NCI-H82 treated with DMSO at 0.1 percent for 48 hours (cell line): ENCODE measurements at regions not wholly inside any gene's neighbourhood (a gene's known extent, or its start where the extent isn't known, plus 50 kb on each side); places are given as distances from the start of the nearest gene placed in this dataset.
"Not testable (repeated sequence)": the region's sequence is repeated elsewhere in the genome, so short reads cannot be mapped to it uniquely, and the experiment has no call there.

Source experiments
- DNase-seq: peaks from one replicate; lab custom pipeline; 2025; ENCODE audit not compliant: unreplicated experiment; lab: John Stamatoyannopoulos, UW

- DNase-seq, result no peak
These were observed 83.2 kb downstream of the MANEA start for GRCh38 chr6:95660544-95660943.

- DNase-seq, result no peak
These were observed 92.7 kb downstream of the MANEA start for GRCh38 chr6:95670011-95670463.

DNA sequence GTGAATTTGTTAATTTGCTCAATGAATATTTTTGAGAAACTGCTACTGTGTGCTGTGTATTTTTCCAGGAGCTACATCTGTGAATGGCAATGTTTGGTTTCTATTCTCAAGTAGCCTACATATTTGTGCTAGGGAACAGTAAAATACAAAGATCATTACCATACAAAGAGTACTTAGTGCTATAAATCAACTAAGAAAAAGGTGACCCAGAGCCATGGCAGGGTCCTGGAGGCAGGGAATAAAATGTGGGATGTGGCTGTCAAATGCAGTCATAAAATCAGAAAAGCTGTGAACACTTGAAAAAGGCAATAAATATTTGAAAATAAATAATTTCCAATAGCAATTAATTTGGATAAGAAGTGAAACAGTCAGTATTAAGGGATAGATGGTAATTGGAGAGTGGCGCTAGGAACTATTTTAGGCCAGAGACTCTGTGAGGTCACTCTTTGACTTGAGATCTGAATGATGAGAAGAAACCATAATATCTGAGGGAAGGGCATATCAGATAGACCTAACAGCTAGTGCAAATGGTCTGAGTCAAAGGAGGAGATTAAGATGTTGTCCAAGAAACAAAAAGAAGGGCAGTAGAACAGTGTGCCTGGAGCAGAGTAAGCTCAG is 98.8 kb downstream of the MANEA start:
- no peak for DNase-seq

DNA sequence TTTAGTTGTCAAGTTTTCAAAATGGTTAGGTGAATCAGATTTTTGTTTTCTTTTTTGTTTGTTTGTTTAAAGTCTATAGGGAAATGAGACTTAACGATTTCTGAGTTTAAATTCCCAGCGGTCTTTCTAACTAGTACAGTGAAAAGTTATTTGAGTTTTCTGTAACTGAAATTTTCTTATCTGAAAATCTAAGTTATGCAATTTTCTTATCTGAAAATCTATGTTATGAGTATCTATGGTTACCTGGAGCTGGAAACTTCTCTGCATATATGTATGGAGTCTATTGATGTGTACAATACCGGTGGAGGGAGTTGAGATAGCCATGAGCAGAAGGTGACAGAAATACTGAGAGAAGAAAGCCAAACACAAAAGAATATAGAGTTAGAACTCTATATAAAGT is 102.6 kb downstream of the MANEA start:
- DNase-seq, result no peak

DNA sequence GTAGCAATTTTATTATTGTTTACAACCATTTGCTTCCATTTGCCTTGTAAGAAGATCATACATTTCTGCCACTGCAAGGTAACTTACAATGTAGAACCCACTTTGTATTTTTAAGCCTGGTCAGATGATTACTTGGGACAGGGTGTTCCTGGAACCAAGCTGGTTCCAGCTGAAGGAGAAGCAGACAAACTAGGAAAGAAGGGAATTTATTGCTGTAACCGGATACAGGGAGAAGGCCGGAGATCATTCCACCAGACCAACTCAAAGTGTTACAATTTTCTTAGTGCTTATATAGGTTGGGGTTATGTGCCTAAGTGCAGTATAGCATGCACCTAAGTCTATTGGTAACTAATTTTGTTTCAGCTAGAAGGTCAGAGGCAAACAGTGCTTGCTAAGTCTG is 104.4 kb downstream of the MANEA start:
- DNase-seq, result no peak

- DNase-seq, result no peak
These were observed 105.1 kb downstream of the MANEA start for GRCh38 chr6:95682476-95682875.

DNA sequence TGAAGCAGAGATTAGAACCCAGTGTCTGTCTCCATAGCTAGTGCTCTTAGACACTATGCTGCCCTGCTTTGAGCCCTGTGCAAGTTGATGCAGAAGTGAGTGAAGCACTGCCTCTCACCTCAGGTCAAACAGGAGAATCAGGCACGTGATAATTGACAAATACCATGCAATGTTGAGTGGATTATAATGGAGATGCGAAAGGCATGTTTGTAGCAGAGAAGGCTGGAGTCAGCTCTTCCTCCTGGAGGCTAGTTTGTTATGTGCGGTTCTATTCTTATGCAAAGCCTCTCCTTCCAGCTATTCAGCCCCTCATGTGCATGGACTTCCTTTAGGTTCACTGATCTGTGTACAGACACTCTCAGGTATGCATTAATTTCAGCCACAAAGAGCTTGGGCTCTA is 108.5 kb downstream of the MANEA start:
- no peak for DNase-seq

DNA sequence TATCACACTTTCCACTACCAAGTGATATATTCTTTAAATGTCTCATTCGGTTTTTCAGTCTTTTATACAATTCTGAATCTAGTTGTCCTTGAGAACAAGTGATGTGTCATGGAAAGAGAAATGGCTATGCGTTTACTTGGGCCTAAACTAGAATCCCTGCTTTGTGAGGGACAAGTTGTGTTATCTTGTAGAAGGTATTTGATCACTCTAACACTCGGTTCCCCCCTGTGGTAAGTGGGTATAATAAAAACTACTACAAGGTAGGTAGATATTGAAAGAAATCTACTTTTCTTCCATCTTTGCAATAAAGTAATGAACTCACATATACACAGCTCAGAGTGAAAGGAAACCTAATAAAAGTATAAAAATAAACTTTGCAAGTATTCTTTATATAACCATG is 108.9 kb downstream of the MANEA start:
- DNase-seq, result no peak

DNA sequence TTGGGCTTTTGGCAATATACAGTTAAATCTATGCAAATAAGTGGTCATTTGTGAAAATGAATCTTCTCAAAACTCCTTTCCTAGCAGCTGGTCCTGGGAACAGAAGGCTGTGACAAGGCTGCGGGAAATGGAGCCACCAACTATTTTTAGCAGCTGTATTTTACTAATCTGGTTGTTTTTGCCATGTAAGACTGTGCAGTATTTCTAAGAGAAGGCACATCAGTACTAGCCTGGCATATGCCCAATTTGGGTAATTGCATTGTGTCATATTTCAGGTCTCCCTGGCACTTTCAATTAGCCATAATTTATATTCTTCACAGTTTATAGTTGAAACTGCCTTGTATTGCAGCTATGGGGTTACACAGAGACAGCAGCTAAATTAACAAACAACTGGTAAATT is 109.6 kb downstream of the MANEA start:
- no peak for DNase-seq

- DNase-seq, result no peak
These were observed 110.5 kb downstream of the MANEA start for GRCh38 chr6:95687839-95688238.

GRCh38 chr6:95690328-95690727 is 113.0 kb downstream of the MANEA start:
- no peak for DNase-seq

GRCh38 chr6:95693108-95693507 is 115.8 kb downstream of the MANEA start:
- DNase-seq, result no peak

GRCh38 chr6:95698271-95698670 is 120.9 kb downstream of the MANEA start:
- DNase-seq, result no peak

DNA sequence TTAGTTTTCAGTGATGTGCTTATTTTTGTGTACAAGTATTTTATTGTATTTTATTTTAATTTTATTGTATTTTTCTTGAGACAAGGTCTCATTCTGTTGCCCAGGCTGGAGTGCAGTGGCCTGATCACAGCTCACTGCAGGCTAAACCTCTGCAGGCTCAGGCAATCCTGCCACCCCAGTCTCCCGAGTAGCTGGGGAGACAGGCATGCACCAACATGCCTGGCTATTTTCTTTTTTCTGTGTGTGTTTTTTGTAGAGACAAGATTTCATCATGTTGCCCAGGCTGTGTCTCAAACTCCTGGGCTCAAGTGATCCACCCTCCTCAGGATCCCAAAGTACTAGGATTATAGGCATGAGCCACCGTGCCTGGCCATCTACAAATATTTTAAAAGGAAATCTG is 146.3 kb downstream of the MANEA start:
- DNase-seq, result no peak

GRCh38 chr6:95725344-95725743 is 148.0 kb downstream of the MANEA start:
- DNase-seq, result no peak

DNA sequence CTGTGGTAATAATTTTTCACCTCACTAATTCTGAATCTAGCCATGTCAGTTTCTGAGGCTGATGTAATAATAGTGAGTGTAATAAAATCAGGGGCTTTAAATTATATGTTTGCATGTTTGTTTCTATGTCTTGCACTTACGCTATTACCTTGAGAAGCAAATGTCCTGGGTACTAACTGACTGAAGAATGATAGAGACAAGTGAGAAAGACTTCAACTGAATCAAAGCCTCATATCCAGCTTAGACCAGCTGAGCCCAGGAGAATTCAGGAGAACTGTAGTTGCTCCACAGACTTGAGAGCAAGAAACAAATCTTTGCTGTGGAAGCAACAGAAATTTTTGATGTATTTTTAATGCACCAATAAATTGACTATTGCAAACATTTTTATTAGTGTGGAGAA is 162.8 kb downstream of the MANEA start:
- no peak for DNase-seq

- no peak for DNase-seq
These were observed 163.7 kb downstream of the MANEA start for GRCh38 chr6:95741045-95741444.

- DNase-seq, result no peak
These were observed 165.5 kb downstream of the MANEA start for GRCh38 chr6:95742767-95743289.

GRCh38 chr6:95743591-95743990 is 166.3 kb downstream of the MANEA start:
- no peak for DNase-seq

GRCh38 chr6:95758236-95759069 is 181.1 kb downstream of the MANEA start:
- not testable (repeated sequence) for DNase-seq

GRCh38 chr6:95767897-95768463 is 190.6 kb downstream of the MANEA start:
- DNase-seq, result no peak

GRCh38 chr6:95768539-95768938 is 191.2 kb downstream of the MANEA start:
- DNase-seq, result no peak
